WTC11 (cell line): ENCODE measurements at regions not wholly inside any gene's neighbourhood (a gene's known extent, or its start where the extent isn't known, plus 50 kb on each side); places are given as distances from the start of the nearest gene placed in this dataset.

ENCODE experiments used
- ATAC-seq: fragments of 200-7000 bp; cut with Tn5 transposase; 2 replicates; pipeline ENCODE4 v1.10.0; 2021; ENCODE audit warnings: mild to moderate bottlenecking, moderate library complexity
- CTCF ChIA-PET: fragments of 300-600 bp; sonication (Branson Sonifier 250); formaldehyde crosslinking; loops from one replicate; lab custom pipeline; 2021; ENCODE audit warnings: antibody characterized with exemption; lab: Charles Lee
- POLR2A ChIA-PET: fragments of 350-600 bp; sonication (Branson Sonifier 250); formaldehyde crosslinking; loops from one replicate; lab custom pipeline; 2021; ENCODE audit warnings: antibody characterized with exemption; lab: Charles Lee
- DNase-seq: peaks from one replicate; pipeline ENCODE4 v3.0.0; 2021; ENCODE audit warnings: low spot score
- H3K27ac Mint-ChIP-seq: 2 replicates; pipeline ENCODE4 v1.8.0; 2021; ENCODE audit warnings: mixed read lengths
- H3K27me3 Mint-ChIP-seq: 2 replicates; pipeline ENCODE4 v1.8.0; 2021; ENCODE audit warnings: low read depth, mild to moderate bottlenecking, moderate library complexity, mixed read lengths
- H3K36me3 Mint-ChIP-seq: 2 replicates; pipeline ENCODE4 v1.8.0; 2021; ENCODE audit warnings: mixed read lengths
- H3K4me1 Mint-ChIP-seq: 2 replicates; pipeline ENCODE4 v1.8.0; 2022; ENCODE audit warnings: mixed read lengths
- H3K4me3 Mint-ChIP-seq: 2 replicates; pipeline ENCODE4 v1.8.0; 2021; ENCODE audit warnings: mild to moderate bottlenecking, moderate library complexity, mixed read lengths
- H3K9me3 Mint-ChIP-seq: 2 replicates; pipeline ENCODE4 v1.8.0; 2021; ENCODE audit warnings: mixed read lengths
- EMX1 ChIP-seq: fragments of 250-450 bp; sonication (Bioruptor Pico); IDR thresholded peaks from 2 replicates; pipeline ENCODE4 v1.8.0; 2021; ENCODE audit warnings: mild to moderate bottlenecking
- FOXK1 ChIP-seq: sonication (generic); formaldehyde crosslinking; IDR thresholded peaks from 2 replicates; pipeline ENCODE4 v1.8.0; 2022; ENCODE audit warnings: mild to moderate bottlenecking, moderate library complexity, missing genetic modification reagents
- IRF2 ChIP-seq: sonication (generic); formaldehyde crosslinking; IDR thresholded peaks from 2 replicates; pipeline ENCODE4 v1.8.0; 2022; ENCODE audit warnings: low read depth, missing genetic modification reagents, borderline replicate concordance
- NR3C1 ChIP-seq: sonication (generic); formaldehyde crosslinking; conservative IDR thresholded peaks from 2 replicates; pipeline ENCODE4 v1.8.1; 2023; ENCODE audit warnings: low read depth, mild to moderate bottlenecking, missing genetic modification reagents
- SMAD4 ChIP-seq: sonication (generic); formaldehyde crosslinking; IDR thresholded peaks from 2 replicates; pipeline ENCODE4 v1.8.0; 2022; ENCODE audit warnings: mild to moderate bottlenecking, missing genetic modification reagents
- ZBTB21 ChIP-seq: sonication (generic); formaldehyde crosslinking; IDR thresholded peaks from 2 replicates; pipeline ENCODE4 v1.8.1; 2023; ENCODE audit warnings: mild to moderate bottlenecking, missing genetic modification reagents, borderline replicate concordance
- ZNF232 ChIP-seq: sonication (generic); formaldehyde crosslinking; IDR thresholded peaks from 2 replicates; pipeline ENCODE4 v1.8.0; 2022; ENCODE audit warnings: mild to moderate bottlenecking, missing genetic modification reagents
- TF ChIP-seq, protein P1 (sequence below): sonication (generic); formaldehyde crosslinking; IDR thresholded peaks from 2 replicates; pipeline ENCODE4 v1.8.1; 2023; ENCODE audit warnings: mild to moderate bottlenecking, missing genetic modification reagents
- TF ChIP-seq, protein P2 (sequence below): sonication (generic); formaldehyde crosslinking; IDR thresholded peaks from 2 replicates; pipeline ENCODE4 v1.8.0; 2023; ENCODE audit warnings: mild to moderate bottlenecking, missing genetic modification reagents
- TF ChIP-seq, protein P3 (sequence below): sonication (generic); formaldehyde crosslinking; IDR thresholded peaks from 2 replicates; pipeline ENCODE4 v1.8.0; 2023; ENCODE audit warnings: missing genetic modification reagents, mild to moderate bottlenecking, borderline replicate concordance
- TF ChIP-seq, protein P4 (sequence below): sonication (generic); formaldehyde crosslinking; IDR thresholded peaks from 2 replicates; pipeline ENCODE4 v1.8.0; 2022; ENCODE audit warnings: mild to moderate bottlenecking, missing genetic modification reagents
- TF ChIP-seq, protein P5 (sequence below): sonication (generic); formaldehyde crosslinking; IDR thresholded peaks from 2 replicates; pipeline ENCODE4 v1.8.1; 2022; ENCODE audit warnings: mild to moderate bottlenecking, moderate library complexity, missing genetic modification reagents
- TF ChIP-seq, protein P6 (sequence below): sonication (generic); formaldehyde crosslinking; IDR thresholded peaks from 2 replicates; pipeline ENCODE4 v1.8.1; 2023; ENCODE audit warnings: mild to moderate bottlenecking, missing genetic modification reagents
- TF ChIP-seq, protein P7 (sequence below): sonication (generic); formaldehyde crosslinking; IDR thresholded peaks from 2 replicates; pipeline ENCODE4 v1.8.1; 2022; ENCODE audit warnings: missing genetic modification reagents, borderline replicate concordance
- TF ChIP-seq, protein P8 (sequence below): sonication (generic); formaldehyde crosslinking; IDR thresholded peaks from 2 replicates; pipeline ENCODE4 v1.8.1; 2023; ENCODE audit warnings: mild to moderate bottlenecking, missing genetic modification reagents, borderline replicate concordance

DNA sequence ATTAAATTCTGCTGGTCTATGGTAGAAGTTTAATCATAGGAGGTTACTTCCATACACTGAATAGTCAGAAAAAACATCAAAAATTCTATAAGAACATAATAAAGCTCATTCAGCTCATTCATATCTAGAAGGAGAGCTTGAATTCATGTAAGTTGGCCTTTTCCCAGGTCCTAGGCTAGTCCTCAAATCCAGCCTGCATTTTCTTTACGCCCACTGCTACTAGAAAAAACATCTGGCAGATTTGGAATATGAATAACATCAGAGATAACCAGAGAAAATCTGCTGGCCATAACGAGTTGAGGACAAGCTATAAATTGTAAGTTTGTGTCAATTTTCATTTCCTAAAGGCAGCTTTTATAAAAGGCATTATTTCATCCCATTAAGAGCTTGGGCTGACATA lies 95.5 kb downstream of the MXRA5 start:
- H3K9me3 Mint-ChIP-seq, result peaks cover 5% of the 10 kb centered on the region; the same call in 1 of the 2 replicates
- ChIA-PET CTCF (no interaction called here), POLR2A (no interaction called here)
- TF ChIP-seq ZNF232 (CRISPR knock-in tag) (no peak), IRF2 (CRISPR knock-in tag) (no peak), ZBTB21 (CRISPR knock-in tag) (no peak), SMAD4 (no peak), FOXK1 (CRISPR knock-in tag) (no peak), NR3C1 (no peak), EMX1 (CRISPR knock-in tag) (no peak)
- TF ChIP-seq, protein P1, sequence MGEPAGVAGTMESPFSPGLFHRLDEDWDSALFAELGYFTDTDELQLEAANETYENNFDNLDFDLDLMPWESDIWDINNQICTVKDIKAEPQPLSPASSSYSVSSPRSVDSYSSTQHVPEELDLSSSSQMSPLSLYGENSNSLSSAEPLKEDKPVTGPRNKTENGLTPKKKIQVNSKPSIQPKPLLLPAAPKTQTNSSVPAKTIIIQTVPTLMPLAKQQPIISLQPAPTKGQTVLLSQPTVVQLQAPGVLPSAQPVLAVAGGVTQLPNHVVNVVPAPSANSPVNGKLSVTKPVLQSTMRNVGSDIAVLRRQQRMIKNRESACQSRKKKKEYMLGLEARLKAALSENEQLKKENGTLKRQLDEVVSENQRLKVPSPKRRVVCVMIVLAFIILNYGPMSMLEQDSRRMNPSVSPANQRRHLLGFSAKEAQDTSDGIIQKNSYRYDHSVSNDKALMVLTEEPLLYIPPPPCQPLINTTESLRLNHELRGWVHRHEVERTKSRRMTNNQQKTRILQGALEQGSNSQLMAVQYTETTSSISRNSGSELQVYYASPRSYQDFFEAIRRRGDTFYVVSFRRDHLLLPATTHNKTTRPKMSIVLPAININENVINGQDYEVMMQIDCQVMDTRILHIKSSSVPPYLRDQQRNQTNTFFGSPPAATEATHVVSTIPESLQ (CRISPR knock-in tag), result no peak
- TF ChIP-seq, protein P2, sequence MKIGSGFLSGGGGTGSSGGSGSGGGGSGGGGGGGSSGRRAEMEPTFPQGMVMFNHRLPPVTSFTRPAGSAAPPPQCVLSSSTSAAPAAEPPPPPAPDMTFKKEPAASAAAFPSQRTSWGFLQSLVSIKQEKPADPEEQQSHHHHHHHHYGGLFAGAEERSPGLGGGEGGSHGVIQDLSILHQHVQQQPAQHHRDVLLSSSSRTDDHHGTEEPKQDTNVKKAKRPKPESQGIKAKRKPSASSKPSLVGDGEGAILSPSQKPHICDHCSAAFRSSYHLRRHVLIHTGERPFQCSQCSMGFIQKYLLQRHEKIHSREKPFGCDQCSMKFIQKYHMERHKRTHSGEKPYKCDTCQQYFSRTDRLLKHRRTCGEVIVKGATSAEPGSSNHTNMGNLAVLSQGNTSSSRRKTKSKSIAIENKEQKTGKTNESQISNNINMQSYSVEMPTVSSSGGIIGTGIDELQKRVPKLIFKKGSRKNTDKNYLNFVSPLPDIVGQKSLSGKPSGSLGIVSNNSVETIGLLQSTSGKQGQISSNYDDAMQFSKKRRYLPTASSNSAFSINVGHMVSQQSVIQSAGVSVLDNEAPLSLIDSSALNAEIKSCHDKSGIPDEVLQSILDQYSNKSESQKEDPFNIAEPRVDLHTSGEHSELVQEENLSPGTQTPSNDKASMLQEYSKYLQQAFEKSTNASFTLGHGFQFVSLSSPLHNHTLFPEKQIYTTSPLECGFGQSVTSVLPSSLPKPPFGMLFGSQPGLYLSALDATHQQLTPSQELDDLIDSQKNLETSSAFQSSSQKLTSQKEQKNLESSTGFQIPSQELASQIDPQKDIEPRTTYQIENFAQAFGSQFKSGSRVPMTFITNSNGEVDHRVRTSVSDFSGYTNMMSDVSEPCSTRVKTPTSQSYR, result no peak
- TF ChIP-seq, protein P3, sequence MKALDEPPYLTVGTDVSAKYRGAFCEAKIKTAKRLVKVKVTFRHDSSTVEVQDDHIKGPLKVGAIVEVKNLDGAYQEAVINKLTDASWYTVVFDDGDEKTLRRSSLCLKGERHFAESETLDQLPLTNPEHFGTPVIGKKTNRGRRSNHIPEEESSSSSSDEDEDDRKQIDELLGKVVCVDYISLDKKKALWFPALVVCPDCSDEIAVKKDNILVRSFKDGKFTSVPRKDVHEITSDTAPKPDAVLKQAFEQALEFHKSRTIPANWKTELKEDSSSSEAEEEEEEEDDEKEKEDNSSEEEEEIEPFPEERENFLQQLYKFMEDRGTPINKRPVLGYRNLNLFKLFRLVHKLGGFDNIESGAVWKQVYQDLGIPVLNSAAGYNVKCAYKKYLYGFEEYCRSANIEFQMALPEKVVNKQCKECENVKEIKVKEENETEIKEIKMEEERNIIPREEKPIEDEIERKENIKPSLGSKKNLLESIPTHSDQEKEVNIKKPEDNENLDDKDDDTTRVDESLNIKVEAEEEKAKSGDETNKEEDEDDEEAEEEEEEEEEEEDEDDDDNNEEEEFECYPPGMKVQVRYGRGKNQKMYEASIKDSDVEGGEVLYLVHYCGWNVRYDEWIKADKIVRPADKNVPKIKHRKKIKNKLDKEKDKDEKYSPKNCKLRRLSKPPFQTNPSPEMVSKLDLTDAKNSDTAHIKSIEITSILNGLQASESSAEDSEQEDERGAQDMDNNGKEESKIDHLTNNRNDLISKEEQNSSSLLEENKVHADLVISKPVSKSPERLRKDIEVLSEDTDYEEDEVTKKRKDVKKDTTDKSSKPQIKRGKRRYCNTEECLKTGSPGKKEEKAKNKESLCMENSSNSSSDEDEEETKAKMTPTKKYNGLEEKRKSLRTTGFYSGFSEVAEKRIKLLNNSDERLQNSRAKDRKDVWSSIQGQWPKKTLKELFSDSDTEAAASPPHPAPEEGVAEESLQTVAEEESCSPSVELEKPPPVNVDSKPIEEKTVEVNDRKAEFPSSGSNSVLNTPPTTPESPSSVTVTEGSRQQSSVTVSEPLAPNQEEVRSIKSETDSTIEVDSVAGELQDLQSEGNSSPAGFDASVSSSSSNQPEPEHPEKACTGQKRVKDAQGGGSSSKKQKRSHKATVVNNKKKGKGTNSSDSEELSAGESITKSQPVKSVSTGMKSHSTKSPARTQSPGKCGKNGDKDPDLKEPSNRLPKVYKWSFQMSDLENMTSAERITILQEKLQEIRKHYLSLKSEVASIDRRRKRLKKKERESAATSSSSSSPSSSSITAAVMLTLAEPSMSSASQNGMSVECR (CRISPR knock-in tag), result no peak
- TF ChIP-seq, protein P4, sequence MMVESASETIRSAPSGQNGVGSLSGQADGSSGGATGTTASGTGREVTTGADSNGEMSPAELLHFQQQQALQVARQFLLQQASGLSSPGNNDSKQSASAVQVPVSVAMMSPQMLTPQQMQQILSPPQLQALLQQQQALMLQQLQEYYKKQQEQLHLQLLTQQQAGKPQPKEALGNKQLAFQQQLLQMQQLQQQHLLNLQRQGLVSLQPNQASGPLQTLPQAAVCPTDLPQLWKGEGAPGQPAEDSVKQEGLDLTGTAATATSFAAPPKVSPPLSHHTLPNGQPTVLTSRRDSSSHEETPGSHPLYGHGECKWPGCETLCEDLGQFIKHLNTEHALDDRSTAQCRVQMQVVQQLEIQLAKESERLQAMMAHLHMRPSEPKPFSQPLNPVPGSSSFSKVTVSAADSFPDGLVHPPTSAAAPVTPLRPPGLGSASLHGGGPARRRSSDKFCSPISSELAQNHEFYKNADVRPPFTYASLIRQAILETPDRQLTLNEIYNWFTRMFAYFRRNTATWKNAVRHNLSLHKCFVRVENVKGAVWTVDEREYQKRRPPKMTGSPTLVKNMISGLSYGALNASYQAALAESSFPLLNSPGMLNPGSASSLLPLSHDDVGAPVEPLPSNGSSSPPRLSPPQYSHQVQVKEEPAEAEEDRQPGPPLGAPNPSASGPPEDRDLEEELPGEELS, result no peak
- TF ChIP-seq, protein P5, sequence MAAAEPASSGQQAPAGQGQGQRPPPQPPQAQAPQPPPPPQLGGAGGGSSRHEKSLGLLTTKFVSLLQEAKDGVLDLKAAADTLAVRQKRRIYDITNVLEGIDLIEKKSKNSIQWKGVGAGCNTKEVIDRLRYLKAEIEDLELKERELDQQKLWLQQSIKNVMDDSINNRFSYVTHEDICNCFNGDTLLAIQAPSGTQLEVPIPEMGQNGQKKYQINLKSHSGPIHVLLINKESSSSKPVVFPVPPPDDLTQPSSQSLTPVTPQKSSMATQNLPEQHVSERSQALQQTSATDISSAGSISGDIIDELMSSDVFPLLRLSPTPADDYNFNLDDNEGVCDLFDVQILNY (CRISPR knock-in tag), result no peak
- H3K27me3 Mint-ChIP-seq, result peaks cover 3% of the 10 kb centered on the region; the same call in 1 of the 2 replicates
- DNase-seq, result no peak
- H3K27ac Mint-ChIP-seq, result no peak overlapping the region
- no peak overlapping the region for H3K4me3 Mint-ChIP-seq
- no peaks in the 10 kb centered on the region for H3K36me3 Mint-ChIP-seq
- ATAC-seq, result no peak
- H3K4me1 Mint-ChIP-seq, result no peaks in the 10 kb centered on the region

DNA sequence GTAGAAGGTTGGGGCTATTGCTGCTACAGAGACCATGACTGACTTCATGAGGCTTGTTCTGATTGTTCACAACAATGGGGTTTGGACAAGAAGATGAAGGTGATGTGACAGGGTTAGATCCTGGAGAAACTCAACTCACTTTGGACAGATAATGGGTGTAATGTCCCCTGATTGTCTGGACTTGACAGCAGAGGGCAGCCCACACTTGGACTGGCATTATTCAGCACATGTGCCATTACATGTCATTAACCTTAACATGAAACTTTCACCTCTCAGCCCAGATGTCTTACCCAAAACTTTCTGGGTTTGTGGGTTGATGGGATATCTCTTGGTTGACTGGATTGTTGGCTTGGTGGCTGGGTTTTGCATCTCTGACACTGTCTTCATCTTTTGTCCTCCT lies 101.5 kb downstream of the MXRA5 start:
- no peaks in the 10 kb centered on the region; the same call in 1 of the 2 replicates for H3K27me3 Mint-ChIP-seq
- no peaks in the 10 kb centered on the region for H3K36me3 Mint-ChIP-seq
- no peaks in the 10 kb centered on the region for H3K4me1 Mint-ChIP-seq
- no peak for TF ChIP-seq EMX1 (CRISPR knock-in tag)
- TF ChIP-seq, protein P6, sequence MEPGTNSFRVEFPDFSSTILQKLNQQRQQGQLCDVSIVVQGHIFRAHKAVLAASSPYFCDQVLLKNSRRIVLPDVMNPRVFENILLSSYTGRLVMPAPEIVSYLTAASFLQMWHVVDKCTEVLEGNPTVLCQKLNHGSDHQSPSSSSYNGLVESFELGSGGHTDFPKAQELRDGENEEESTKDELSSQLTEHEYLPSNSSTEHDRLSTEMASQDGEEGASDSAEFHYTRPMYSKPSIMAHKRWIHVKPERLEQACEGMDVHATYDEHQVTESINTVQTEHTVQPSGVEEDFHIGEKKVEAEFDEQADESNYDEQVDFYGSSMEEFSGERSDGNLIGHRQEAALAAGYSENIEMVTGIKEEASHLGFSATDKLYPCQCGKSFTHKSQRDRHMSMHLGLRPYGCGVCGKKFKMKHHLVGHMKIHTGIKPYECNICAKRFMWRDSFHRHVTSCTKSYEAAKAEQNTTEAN (CRISPR knock-in tag), result no peak
- TF ChIP-seq NR3C1, result no peak
- TF ChIP-seq, protein P7, sequence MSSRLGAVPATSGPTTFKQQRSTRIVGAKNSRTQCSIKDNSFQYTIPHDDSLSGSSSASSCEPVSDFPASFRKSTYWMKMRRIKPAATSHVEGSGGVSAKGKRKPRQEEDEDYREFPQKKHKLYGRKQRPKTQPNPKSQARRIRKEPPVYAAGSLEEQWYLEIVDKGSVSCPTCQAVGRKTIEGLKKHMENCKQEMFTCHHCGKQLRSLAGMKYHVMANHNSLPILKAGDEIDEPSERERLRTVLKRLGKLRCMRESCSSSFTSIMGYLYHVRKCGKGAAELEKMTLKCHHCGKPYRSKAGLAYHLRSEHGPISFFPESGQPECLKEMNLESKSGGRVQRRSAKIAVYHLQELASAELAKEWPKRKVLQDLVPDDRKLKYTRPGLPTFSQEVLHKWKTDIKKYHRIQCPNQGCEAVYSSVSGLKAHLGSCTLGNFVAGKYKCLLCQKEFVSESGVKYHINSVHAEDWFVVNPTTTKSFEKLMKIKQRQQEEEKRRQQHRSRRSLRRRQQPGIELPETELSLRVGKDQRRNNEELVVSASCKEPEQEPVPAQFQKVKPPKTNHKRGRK (CRISPR knock-in tag), result no peak
- TF ChIP-seq, protein P8, sequence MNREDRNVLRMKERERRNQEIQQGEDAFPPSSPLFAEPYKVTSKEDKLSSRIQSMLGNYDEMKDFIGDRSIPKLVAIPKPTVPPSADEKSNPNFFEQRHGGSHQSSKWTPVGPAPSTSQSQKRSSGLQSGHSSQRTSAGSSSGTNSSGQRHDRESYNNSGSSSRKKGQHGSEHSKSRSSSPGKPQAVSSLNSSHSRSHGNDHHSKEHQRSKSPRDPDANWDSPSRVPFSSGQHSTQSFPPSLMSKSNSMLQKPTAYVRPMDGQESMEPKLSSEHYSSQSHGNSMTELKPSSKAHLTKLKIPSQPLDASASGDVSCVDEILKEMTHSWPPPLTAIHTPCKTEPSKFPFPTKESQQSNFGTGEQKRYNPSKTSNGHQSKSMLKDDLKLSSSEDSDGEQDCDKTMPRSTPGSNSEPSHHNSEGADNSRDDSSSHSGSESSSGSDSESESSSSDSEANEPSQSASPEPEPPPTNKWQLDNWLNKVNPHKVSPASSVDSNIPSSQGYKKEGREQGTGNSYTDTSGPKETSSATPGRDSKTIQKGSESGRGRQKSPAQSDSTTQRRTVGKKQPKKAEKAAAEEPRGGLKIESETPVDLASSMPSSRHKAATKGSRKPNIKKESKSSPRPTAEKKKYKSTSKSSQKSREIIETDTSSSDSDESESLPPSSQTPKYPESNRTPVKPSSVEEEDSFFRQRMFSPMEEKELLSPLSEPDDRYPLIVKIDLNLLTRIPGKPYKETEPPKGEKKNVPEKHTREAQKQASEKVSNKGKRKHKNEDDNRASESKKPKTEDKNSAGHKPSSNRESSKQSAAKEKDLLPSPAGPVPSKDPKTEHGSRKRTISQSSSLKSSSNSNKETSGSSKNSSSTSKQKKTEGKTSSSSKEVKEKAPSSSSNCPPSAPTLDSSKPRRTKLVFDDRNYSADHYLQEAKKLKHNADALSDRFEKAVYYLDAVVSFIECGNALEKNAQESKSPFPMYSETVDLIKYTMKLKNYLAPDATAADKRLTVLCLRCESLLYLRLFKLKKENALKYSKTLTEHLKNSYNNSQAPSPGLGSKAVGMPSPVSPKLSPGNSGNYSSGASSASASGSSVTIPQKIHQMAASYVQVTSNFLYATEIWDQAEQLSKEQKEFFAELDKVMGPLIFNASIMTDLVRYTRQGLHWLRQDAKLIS (CRISPR knock-in tag), result no peak
- ATAC-seq (no peak), DNase-seq (no peak)
- POLR2A ChIA-PET, result no interaction called here
- H3K4me3 Mint-ChIP-seq, result no peak overlapping the region
- H3K9me3 Mint-ChIP-seq, result peaks cover 3% of the 10 kb centered on the region; the same call in 1 of the 2 replicates
- CTCF ChIA-PET, result no interaction called here
- no peak overlapping the region for H3K27ac Mint-ChIP-seq
